ENCODE measurements at regions not wholly inside any gene's neighbourhood (a gene's known extent, or its start where the extent isn't known, plus 50 kb on each side); places are given as distances from the start of the nearest gene placed in this dataset.
"Not testable (repeated sequence)": the region's sequence is repeated elsewhere in the genome, so short reads cannot be mapped to it uniquely, and the experiment has no call there.

DNA sequence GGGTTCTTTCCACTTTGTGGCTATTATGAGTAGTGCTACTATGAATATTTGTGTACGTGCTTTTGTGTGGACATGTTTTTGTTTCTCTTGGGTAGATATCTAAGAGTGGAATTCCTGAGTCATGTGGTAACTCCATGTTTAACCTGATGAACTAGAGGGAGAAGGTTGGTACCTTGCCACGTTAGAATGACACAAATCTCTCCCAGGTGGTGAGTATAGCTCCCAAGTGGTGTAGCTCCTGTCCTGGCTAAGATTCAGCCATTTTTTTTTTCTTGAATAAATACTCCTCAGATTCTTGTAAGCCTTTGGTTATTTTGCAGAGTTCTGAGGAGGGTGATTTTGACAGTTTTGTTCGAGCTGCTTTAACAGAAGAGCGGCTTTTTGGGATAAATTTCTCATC, 83.2 kb upstream of the DPP6 start:
- DNase-seq, result not testable (repeated sequence)

GRCh38 chr7:153974603-153975002, 77.6 kb upstream of the DPP6 start:
- DNase-seq, result not testable (repeated sequence)

- DNase-seq, result not testable (repeated sequence)
Observed at GRCh38 chr7:153976745-153977144, 75.5 kb upstream of the DPP6 start.

- DNase-seq, result not testable (repeated sequence)
Observed at GRCh38 chr7:153983186-153983585, 69.0 kb upstream of the DPP6 start.

GRCh38 chr7:153989066-153989627, 63.1 kb upstream of the DPP6 start:
- DNase-seq, result not testable (repeated sequence)

- DNase-seq, result not testable (repeated sequence)
Observed at GRCh38 chr7:153989742-153990425, 62.3 kb upstream of the DPP6 start.

- not testable (repeated sequence) for DNase-seq
Observed at GRCh38 chr7:153991471-153991870, 60.7 kb upstream of the DPP6 start.

DNA sequence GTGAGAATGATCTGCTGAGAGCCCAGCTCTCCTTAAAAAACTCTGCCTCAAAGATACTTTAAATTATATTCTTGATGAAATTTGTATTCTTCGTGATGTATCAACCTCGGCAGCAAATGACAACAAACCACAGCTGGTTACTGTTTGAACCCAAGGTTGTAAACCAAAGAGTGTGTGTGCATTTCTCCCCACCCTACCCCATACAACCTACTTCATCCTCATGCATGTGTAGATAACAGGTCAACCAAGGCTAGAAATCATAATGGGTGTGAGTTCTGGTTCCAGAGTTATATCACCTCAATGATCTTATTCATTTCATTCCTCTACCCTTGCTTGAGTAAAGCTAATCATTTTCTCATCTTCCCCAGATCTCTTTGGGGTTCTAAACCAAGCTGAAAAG, 58.8 kb upstream of the DPP6 start:
- DNase-seq, result not testable (repeated sequence)

DNA sequence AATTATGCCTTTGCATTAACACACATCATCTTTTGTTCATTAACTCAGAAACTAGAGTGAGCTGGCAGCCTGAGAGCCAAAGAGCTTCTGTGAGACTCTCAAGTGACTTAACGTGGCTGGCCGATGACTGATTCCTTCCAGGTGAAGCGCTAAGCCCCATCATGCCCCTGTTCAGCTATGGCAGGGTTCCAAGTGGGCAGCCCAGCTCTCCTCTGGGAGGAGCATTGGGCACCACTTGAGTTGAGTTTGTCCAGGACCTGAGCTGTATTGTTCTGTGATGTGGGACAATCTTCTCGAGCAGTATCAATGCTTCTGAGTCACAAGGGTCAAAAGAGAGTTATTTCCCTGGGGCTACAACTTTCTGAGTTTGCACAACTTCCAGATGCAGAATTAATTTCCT, 53.3 kb upstream of the DPP6 start:
- not testable (repeated sequence) for DNase-seq

Measured in activated CD4-positive, alpha-beta T cell treated with anti-CD3 and anti-CD28 coated beads, Interleukin-10, Interleukin-2, amounts not matched to agents 100 ng/mL and 50 ng/mL, durations not matched to agents 16 hours and 8 hours (primary cell).